AG09319 (cell line): ENCODE measurements at regions not wholly inside any gene's neighbourhood (a gene's known extent, or its start where the extent isn't known, plus 50 kb on each side); places are given as distances from the start of the nearest gene placed in this dataset.

Experiments
- DNase-seq: peaks from one replicate; pipeline ENCODE4 v3.0.0-alpha.2; 2010; ENCODE audit warnings: low read depth; ENCODE audit errors: extremely low read depth
- TF ChIP-seq, protein P1 (sequence below): IDR thresholded peaks from 2 replicates; pipeline ENCODE4 v1.5.1; 2011; ENCODE audit warnings: low read depth, mild to moderate bottlenecking, inconsistent platforms, low read length, moderate library complexity

DNA sequence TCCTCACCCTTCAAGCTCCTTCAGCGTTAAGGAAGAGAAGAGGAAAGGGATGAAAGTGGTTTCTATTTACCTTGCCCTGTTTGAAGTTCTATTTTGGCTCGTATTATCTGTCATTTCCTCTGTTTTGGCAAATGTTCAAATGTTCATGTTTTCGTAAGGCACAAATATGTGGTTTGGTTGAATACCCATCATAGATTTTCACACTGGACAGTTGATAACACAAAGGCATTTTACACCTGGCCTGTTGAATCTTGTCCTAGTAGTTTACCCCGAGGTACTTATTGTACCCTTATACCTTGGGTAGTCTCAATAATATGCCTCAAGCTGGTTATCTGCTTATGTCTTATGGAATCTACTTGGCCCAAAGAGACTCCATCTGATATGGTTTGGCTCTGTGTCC lies 706.9 kb downstream of the METTL15 start:
- TF ChIP-seq, protein P1, sequence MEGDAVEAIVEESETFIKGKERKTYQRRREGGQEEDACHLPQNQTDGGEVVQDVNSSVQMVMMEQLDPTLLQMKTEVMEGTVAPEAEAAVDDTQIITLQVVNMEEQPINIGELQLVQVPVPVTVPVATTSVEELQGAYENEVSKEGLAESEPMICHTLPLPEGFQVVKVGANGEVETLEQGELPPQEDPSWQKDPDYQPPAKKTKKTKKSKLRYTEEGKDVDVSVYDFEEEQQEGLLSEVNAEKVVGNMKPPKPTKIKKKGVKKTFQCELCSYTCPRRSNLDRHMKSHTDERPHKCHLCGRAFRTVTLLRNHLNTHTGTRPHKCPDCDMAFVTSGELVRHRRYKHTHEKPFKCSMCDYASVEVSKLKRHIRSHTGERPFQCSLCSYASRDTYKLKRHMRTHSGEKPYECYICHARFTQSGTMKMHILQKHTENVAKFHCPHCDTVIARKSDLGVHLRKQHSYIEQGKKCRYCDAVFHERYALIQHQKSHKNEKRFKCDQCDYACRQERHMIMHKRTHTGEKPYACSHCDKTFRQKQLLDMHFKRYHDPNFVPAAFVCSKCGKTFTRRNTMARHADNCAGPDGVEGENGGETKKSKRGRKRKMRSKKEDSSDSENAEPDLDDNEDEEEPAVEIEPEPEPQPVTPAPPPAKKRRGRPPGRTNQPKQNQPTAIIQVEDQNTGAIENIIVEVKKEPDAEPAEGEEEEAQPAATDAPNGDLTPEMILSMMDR, result no peak

DNA sequence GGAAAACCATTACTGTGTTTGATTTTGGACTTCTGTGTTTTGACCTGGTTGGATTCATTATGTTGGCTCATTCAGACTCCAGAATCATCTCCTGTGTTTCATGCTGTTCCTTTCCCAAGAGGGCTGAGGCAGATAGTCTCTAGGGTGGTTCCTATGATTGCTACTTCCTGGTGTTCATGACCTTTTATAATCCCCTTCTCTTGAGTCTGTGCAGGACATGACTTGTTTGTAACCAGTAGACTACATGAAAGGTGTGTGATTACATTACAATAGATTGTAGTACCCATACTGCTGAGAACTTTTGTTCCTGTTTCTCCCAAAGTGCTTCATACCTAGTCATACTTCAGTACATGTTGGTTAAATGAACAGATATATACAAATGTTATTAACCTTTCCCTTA lies 700.6 kb downstream of the METTL15 start:
- DNase-seq, result no peak
- TF ChIP-seq, protein P1, result no peak

More for the DNA sequence above, 706.9 kb downstream of the METTL15 start:
- DNase-seq, result no peak

DNA sequence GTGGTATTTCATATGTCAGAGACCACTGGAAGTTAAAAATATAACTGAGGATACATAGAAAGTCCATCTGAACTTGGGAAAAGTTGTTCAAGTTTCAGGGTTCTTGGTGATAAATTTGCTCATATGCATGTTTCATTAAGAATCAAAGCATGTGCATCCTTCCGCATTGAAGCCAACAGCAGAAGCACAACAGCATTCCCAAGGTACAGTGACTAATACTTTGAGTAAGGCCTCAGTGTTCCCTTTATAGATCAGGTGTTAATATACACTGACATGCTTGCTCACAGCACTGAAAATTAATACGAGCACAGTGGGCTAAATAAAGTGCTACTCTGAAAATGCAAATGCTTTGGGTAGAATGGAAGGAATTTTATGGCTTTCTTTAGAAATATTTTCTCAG lies 691.1 kb downstream of the METTL15 start:
- DNase-seq, result no peak
- TF ChIP-seq, protein P1, result no peak

DNA sequence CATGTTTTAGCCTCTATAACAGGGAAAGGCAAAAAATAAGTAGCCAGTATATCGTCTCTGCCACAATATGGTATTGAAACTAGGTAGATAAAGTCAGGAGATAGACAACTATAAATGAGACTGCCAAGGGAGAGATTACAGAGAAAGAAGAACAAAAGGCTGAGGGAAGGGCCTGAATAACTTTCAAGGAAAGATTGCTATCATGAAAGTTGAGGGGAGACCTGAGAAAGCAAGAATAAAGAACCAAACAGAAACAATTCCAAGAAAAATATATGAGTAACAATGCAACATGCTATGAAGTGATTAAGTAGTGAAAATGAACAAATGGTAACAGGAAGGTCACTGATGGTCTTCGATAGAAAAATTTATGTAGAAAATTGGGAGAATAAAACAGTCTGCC lies 690.1 kb downstream of the METTL15 start:
- no peak for DNase-seq
- TF ChIP-seq, protein P1, result no peak

DNA sequence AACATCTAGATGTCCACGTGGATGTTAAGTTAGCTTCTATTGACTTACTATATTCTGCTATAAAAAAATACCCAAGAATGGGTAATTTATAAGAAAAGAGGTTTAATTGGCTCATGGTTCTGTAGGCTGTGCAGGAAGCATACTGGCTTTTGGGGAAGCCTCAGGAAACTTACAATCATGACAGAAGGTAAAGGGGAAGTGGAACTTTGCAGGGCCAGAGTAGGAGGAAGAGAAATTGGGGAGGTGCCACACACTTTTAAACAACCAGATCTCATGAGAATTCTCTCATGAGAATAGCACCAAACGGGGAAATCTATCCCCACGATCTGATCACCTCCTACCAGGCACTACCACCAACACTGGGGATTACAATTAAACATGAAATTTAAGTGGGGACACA lies 689.3 kb downstream of the METTL15 start:
- TF ChIP-seq, protein P1, result no peak
- DNase-seq, result no peak

DNA sequence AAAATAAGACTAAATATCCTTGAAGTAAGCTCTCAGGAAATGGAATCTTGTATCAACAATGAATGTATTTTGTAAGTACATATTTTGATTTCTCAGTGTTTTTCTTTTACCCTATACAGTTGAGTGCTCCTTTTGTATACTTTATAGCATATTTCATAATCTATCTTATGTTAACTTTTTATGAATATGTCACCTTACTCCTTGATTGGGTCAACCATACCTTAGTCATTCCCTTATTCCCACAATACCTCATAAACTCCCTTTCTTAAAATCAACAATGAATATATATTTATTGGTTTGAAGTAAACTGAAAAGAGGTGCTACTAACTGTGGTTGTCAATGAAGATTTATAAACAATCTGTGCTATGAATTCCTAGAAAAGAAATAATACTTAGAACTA lies 686.2 kb downstream of the METTL15 start:
- no peak for DNase-seq
- TF ChIP-seq, protein P1, result no peak

DNA sequence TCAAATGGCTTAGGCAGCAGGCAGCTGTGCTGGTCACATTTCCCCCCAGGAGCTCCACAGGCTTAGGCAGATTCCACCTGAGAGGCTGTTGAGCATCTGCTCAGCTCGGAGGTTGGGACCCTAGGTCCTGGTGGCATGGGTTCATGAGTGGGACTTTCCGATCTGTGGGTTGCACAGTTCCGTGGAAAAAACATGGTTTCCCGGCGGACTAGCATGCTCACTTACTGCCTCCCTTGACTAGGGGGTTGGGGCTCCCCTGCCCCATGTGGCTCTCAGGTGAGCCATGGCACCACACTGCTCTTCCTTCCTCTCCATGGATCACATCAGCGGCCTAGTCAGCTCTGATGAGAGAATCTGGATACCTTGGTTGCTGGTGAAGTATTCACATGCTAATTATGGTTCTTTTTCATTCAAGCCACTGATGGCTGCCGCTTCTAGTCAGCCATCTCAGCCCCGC lies 685.1 kb downstream of the METTL15 start:
- DNase-seq, result no peak
- TF ChIP-seq, protein P1, result no peak
